Lung (tissue), 11 donors: ENCODE measurements at regions not wholly inside any gene's neighbourhood (a gene's known extent, or its start where the extent isn't known, plus 50 kb on each side); places are given as distances from the start of the nearest gene placed in this dataset.

ENCODE experiments used
- ATAC-seq: fragments of 200-7000 bp; cut with Tn5 transposase; one replicate; pipeline ENCODE4 v1.9.1; 2020; ENCODE audit warnings: moderate number of reproducible peaks; ENCODE audit not compliant: insufficient read depth, low FRiP score
- DNase-seq, 3 donors: peaks; one replicate each; pipeline ENCODE4 v3.0.0-alpha.2; 2013 to 2017
- H3K27ac ChIP-seq, 2 donors: one replicate each; pipeline ENCODE4 v1.5.1; 2013; ENCODE audit warnings: mild to moderate bottlenecking in 2 of 2, moderate library complexity in 2 of 2, control low read depth in 1 of 2, inconsistent platforms in 1 of 2, low read depth in 1 of 2, low read length in 1 of 2
- H3K27me3 ChIP-seq, 3 donors: one replicate each; pipeline ENCODE4 v1.5.1; 2013; ENCODE audit warnings: low read length in 2 of 3; ENCODE audit not compliant: control insufficient read depth in 3 of 3, insufficient read depth in 3 of 3
- H3K36me3 ChIP-seq, 4 donors: one replicate each; pipeline ENCODE4 v1.5.1; 2013; ENCODE audit warnings: low read length in 4 of 4, mild to moderate bottlenecking in 1 of 4, moderate library complexity in 1 of 4; ENCODE audit not compliant: control insufficient read depth in 4 of 4, insufficient read depth in 4 of 4
- H3K4me1 ChIP-seq, 5 donors: one replicate each; pipeline ENCODE4 v1.5.1; 2013; ENCODE audit warnings: low read length in 5 of 5, mild to moderate bottlenecking in 2 of 5, moderate library complexity in 1 of 5; ENCODE audit not compliant: control insufficient read depth in 5 of 5, insufficient read depth in 5 of 5
- H3K4me3 ChIP-seq: one replicate; pipeline ENCODE4 v1.5.1; 2013; ENCODE audit warnings: mild to moderate bottlenecking, control low read depth, moderate library complexity
- H3K9ac ChIP-seq, 2 donors: one replicate each; pipeline ENCODE4 v1.5.1; 2013; ENCODE audit warnings: low read length in 2 of 2, control low read depth in 1 of 2; ENCODE audit not compliant: insufficient read depth in 1 of 2
- H3K9me3 ChIP-seq, 4 donors: one replicate each; pipeline ENCODE4 v1.5.1; 2013; ENCODE audit warnings: low read length in 3 of 4, mild to moderate bottlenecking in 1 of 4, moderate library complexity in 1 of 4; ENCODE audit not compliant: control insufficient read depth in 4 of 4, insufficient read depth in 3 of 4
- WGBS, 2 donors: extraction: QIAGEN DNeasy Blood & Tissue Kit; methylation state at CpG; one replicate each; pipeline ENCODE4 v1.1.7; 2013; 5-methylcytosine and 5-hydroxymethylcytosine counted together
- TF ChIP-seq, protein P1 (sequence below): IDR thresholded peaks from 2 replicates; pipeline ENCODE4 v1.5.1; 2012; ENCODE audit warnings: mild to moderate bottlenecking; ENCODE audit errors: control extremely low read depth, extremely low read depth
- donor health status: control.
- donor health status: control.
- donor health status: Bipolar disorder and iron deficiency.
- donor health status: healthy.
- donor health status: DM: yes; HTN: yes; CAD: no.

DNA sequence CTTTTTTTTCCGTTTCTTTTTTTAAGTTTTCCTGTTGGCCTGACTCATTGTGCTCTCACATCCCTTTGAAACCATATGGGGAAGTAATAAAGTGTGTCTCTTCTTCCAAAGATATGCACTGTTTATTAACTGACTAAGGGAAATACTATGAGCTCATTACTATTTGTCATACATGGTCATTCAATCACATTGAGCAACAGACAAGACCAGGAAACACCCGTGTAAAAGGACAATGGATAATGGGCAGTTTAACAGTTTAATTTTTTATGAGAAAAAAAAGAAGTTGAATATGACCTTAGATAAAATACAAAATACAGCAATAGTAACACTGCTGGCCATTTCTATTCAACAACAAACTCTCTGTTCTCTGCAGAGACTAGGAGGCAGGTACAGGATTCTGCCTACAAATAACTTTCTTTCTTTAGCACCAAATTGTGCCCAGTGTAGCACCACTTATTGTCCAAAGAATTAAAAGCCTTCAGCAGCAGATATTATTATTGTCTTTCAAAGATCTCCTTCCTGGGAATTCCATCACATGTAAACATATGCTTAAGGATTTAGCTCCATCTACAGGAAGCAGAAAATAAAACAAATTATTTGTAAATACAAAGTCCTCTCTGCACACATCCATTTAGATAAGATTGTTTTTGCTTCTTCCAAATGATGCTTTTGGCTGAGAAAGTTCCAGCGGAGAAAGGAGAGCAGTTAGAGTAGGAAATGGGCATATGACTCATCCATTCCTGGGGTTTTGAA lies 55.0 kb upstream of the AKR1E2 start:
- DNase-seq (peak in 2 of 3 donors; percentile 71 to 78), ATAC-seq (peak; percentile 81)
- H3K9ac ChIP-seq, result no peak overlapping the region
- peak overlapping the region in 1 of 2 donors; percentile 87 for H3K27ac ChIP-seq
- TF ChIP-seq, protein P1, sequence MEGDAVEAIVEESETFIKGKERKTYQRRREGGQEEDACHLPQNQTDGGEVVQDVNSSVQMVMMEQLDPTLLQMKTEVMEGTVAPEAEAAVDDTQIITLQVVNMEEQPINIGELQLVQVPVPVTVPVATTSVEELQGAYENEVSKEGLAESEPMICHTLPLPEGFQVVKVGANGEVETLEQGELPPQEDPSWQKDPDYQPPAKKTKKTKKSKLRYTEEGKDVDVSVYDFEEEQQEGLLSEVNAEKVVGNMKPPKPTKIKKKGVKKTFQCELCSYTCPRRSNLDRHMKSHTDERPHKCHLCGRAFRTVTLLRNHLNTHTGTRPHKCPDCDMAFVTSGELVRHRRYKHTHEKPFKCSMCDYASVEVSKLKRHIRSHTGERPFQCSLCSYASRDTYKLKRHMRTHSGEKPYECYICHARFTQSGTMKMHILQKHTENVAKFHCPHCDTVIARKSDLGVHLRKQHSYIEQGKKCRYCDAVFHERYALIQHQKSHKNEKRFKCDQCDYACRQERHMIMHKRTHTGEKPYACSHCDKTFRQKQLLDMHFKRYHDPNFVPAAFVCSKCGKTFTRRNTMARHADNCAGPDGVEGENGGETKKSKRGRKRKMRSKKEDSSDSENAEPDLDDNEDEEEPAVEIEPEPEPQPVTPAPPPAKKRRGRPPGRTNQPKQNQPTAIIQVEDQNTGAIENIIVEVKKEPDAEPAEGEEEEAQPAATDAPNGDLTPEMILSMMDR, result no peak
- no peaks in the 10 kb centered on the region for H3K9me3 ChIP-seq
- no peaks in the 10 kb centered on the region for H3K36me3 ChIP-seq
- WGBS, 2 donors, result 17% methylated on average over 3 of the region's 3 CpGs
- H3K4me3 ChIP-seq, result no peak overlapping the region
- H3K4me1 ChIP-seq, result peaks cover 0 to 24% (median 0%) of the 10 kb centered on the region in 5 donors
- H3K27me3 ChIP-seq, result peaks cover 0 to 2% (median 0%) of the 10 kb centered on the region in 3 donors

DNA sequence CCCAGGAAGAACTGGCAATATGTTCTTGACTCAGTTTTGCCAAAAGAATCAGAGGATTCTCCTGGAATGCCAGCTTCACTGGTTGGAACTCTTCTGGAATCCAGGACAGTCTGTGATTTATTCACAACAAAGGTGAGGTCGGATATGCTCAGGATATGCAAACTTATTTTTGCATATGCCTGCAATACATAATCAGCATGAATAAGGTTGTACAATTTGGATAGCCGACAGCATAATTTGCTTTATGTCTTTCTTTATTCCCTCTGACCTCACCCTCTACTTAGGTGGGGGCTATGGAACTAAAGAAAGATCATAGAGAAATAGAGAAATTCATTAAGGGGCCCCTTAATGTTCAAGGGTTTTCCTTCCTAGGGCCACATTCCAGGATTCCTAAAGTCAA lies 57.6 kb upstream of the AKR1E2 start:
- no peak for ATAC-seq
- Histone ChIP-seq H3K36me3 (no peaks in the 10 kb centered on the region), H3K9me3 (no peaks in the 10 kb centered on the region), H3K27ac (no peak overlapping the region), H3K9ac (no peak overlapping the region), H3K27me3 (peaks cover 0 to 2% (median 0%) of the 10 kb centered on the region in 3 donors), H3K4me1 (peaks cover 0 to 24% (median 0%) of the 10 kb centered on the region in 5 donors), H3K4me3 (no peak overlapping the region)
- TF ChIP-seq, protein P1, result no peak
- no peak for DNase-seq
- WGBS, 2 donors, result 76 to 80% methylated on average over 2 of the region's 2 CpGs

DNA sequence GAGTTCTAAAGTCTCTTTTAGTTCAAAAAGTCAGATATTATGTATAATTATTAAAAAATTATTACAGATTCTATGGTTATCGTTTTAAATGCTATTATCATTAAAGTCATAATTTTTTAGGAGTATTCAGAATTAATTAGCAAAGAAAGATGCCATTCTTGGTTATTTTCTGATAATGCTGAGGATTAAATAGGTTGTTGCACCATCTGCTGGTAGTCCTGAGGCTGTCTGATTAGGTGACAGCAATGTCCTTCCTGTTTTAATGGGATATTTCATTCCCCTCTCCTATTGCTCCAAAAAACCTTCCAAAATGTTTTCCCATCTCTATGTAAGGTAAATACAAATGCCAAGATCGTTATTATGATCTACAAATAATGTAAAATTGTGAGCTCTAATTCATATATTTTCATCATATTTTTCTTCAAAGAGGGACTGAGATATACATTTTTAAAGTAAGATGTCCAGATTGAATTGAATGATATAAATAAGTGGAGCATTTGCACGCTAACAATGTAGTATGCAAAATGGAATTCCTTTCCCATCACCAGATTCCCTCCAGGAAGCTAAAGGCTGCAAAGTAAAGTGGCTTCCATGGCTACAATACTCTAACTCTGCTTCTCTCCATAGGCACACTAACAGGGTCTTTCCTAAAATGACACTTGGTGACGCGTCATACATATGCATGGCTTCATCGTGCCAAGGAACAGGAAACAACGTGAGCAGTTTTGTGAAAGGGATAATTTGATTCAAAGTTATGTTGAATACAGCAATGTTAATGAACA lies 58.8 kb upstream of the AKR1E2 start:
- TF ChIP-seq, protein P1, result peak; percentile 57

More for the DNA sequence above, 58.8 kb upstream of the AKR1E2 start:
- peak in 2 of 3 donors; percentile 73 to 80 for DNase-seq
- Histone ChIP-seq H3K36me3 (no peaks in the 10 kb centered on the region), H3K9me3 (no peaks in the 10 kb centered on the region), H3K4me3 (no peak overlapping the region), H3K4me1 (peaks cover 0 to 24% (median 0%) of the 10 kb centered on the region in 5 donors), H3K27ac (peak overlapping the region in 1 of 2 donors; percentile 40), H3K9ac (no peak overlapping the region), H3K27me3 (peaks cover 0 to 2% (median 0%) of the 10 kb centered on the region in 3 donors)
- no peak for ATAC-seq
- WGBS, 2 donors, result 48 to 53% methylated on average over 7 of the region's 7 CpGs
